NCI-H187 treated with DMSO at 0.1 percent for 48 hours (cell line): ENCODE measurements at regions not wholly inside any gene's neighbourhood (a gene's known extent, or its start where the extent isn't known, plus 50 kb on each side); places are given as distances from the start of the nearest gene placed in this dataset.

Experiments
- DNase-seq: peaks from one replicate; lab custom pipeline; 2025; lab: John Stamatoyannopoulos, UW

- no peak for DNase-seq
Measured at GRCh38 chr16:13552960-13553257, 367.0 kb upstream of the ERCC4 start.

DNA sequence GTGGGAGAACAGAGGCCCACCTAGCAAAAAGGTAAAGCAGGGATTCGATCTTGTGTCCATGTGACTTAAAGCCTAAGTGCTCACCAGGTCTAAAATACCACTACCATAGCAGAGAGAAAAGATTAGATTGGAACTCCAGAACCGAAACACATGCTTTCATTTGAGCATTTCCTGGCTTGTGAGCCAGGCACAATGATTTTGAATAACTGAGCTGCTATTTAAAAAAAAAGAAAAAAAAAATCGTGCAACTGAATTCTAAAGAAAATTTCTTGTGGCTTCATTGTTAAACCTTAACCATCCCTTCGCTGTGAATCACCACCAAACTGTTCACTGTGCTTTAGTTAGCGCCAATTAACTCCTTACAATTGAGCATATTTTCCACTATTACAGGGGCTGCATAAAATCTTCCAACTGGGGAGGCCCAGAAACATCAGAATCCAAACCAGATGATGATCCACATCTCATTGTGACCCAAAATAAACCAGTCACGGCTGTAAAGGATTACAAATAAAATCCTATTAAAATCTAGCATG lies 366.4 kb upstream of the ERCC4 start:
- no peak for DNase-seq

- no peak for DNase-seq
Measured at GRCh38 chr16:13554005-13554404, 365.9 kb upstream of the ERCC4 start.

DNA sequence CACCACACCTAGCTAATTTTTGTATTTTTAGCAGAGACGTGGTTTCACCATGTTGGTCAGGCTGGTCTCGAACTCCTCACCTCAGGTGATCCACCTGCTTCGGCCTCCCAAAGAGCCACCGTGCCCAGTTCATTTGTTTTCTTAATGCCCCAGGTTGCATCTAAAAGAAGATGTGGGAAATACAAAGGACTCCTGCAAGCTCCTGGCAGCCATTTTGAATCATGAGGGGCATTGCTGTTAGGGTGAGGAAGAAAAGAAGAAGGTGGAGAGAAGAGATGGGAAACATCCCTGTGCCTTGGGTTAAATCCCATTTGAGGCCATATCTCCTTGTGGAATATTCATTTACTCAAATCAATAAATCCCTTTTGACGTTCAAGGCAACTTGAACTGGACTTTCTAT lies 365.3 kb upstream of the ERCC4 start:
- DNase-seq, result no peak

DNA sequence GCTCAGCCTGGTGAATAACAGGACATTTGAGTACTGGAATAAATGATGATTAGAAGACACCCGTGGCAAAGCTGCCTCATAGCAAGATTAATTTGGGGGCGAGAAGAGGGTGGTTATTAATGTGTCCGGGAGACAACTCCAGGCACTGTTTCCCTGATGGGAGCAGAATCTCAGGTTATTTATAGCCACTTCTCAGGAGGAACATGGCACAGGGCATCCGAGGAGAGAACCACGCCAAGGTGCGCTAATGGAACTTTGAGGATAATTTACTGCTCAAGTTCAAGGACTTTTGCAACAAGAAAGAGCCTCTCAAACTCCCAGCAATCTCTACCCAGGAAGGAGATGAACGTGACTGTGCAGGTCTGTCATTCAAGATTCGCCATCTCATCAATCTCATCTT lies 362.5 kb upstream of the ERCC4 start:
- no peak for DNase-seq

GRCh38 chr16:13558752-13559151 lies 361.2 kb upstream of the ERCC4 start:
- DNase-seq, result no peak

GRCh38 chr16:13559624-13560023 lies 360.3 kb upstream of the ERCC4 start:
- DNase-seq, result no peak

- DNase-seq, result no peak
Measured at GRCh38 chr16:13560151-13560550, 359.8 kb upstream of the ERCC4 start.

DNA sequence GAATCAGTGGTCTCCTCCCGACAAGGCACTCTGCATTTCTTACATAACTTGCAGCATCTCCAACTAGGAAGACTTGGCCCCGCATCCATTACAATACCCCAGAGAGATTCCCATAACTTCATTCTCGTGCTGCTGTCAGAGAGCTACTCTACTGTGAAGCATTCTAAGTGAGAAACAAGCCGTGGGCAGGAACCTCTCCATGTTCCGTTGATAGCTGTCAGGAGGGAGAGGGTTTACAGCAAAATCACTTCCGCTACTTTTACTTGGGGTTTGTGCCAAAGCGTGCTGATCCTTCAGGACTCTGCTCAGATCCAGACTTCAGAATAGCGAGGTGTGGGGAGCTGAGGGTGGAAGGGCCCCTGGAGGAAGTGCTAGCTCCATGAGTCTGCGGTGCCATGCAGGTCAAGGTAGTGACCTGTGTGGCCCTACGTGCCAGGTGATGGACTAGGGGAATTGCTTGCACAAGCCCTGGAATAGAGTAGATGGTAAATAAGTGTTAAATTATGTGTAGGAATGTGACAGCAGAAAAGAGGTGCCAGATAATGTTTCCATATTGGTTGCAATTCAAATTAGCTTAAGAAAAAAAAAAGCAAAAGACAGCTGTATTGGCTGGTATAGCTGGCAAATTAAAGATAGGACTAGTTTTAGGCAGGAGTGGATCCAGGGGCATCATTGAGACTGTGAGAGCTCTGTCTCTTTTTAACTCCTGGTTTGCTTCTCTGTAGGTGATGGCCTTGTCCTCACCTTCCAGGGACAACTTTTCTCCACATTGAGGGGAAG lies 358.5 kb upstream of the ERCC4 start:
- no peak for DNase-seq

DNA sequence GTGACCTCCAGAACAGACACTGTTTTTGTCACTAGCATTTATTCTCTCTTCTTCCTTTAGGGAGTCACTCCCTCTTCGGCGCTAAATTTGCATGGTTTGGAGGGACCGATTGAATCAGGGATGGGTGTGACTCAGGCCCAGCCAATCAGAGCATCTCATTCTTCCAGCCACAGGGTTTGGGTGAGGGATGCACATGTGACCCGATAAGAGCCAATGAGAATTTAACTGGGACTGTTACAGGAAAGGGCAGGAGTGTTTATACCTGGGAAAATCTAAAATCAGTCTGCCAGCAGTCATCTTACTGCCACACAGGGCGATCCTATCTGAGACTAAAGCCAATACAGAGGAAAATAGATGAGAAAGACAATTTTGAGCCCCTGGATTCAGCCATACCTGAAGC lies 351.2 kb upstream of the ERCC4 start:
- DNase-seq, result no peak

- no peak for DNase-seq
Measured at GRCh38 chr16:13569986-13570385, 350.0 kb upstream of the ERCC4 start.

DNA sequence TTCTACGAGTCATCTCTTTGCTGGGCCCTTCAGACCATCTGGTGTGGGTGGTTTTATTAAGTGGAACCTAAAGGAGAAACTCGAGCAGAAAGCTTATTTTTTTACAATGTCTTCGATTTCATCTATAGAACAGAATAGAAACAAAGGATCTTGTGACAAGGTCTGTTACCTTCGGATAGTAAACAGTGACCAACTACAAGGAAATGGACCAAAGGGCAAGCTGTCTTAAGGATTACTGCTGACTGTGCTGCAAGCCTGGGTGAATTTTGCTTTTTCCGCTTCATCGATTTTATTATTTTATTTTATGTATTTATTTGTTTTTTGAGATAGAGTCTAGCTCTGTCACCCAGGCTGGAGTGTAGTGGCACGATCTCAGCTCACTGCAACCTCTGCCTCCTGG lies 348.9 kb upstream of the ERCC4 start:
- DNase-seq, result no peak

GRCh38 chr16:13573903-13574302 lies 346.1 kb upstream of the ERCC4 start:
- DNase-seq, result no peak

DNA sequence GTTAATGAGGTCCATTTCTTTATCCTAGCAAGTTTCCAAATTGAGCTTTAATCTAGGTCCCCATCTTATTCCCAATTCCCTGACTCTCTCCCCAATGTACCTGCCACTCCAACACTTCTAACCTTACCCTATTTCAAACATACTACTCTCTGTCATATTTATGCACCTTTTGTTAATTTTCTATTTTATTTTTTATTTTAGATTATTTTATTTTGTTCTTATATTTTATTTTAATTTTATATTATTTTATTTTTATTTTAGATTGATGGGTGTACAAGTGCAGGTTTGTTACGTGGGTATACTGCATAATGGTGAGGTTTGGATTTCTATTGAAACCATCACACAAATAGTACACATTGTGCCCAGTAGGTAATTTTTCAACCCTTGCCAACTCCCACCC lies 333.9 kb upstream of the ERCC4 start:
- no peak for DNase-seq

GRCh38 chr16:13587181-13587580 lies 332.8 kb upstream of the ERCC4 start:
- no peak for DNase-seq

- DNase-seq, result no peak
Measured at GRCh38 chr16:13594823-13595222, 325.1 kb upstream of the ERCC4 start.

DNA sequence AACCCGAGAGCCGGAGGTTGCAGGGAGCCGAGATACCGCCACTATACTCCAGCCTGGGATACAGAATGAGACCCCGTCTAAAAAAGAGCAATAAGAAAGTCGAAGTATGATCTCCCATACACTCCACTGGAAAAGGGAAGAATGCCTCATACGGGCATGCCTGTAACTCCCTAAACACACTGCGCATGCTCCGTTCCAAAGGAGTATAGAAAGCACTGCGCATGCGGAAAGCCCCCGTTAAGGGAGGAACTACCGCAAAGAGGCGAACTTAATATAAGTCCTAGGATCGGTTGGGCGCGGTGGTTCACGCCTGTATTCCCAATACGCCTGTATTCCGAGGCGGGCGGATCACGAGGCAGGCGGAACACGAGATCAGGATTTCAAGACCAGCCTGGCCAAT lies 313.1 kb upstream of the ERCC4 start:
- no peak for DNase-seq

GRCh38 chr16:13607289-13607688 lies 312.7 kb upstream of the ERCC4 start:
- no peak for DNase-seq

GRCh38 chr16:13611596-13611995 lies 308.4 kb upstream of the ERCC4 start:
- no peak for DNase-seq

GRCh38 chr16:13612623-13613022 lies 307.3 kb upstream of the ERCC4 start:
- DNase-seq, result no peak

GRCh38 chr16:13613165-13613564 lies 306.8 kb upstream of the ERCC4 start:
- DNase-seq, result no peak

- DNase-seq, result no peak
Measured at GRCh38 chr16:13621639-13622038, 298.3 kb upstream of the ERCC4 start.

GRCh38 chr16:13628156-13628555 lies 291.8 kb upstream of the ERCC4 start:
- no peak for DNase-seq

DNA sequence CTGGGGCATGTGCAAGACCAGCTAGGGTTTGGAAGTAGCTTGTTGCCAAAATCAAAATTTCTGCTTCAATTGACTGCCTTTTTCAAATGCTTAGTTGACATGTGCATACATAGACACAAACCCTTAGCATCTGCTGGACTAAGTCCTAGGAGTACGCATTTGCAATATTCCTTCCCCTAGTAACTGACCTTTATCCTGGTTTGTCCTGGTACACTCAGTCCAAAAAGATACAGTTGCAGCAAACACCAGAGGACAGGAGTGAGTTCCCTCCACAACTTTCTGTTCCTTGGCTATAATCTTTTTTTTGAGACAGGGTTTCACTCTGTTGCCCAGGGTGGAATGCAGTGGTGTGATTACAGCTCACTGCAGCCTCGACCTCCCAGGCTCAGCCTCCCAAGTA lies 290.2 kb upstream of the ERCC4 start:
- DNase-seq, result no peak
